ENCODE measurements at regions not wholly inside any gene's neighbourhood (a gene's known extent, or its start where the extent isn't known, plus 50 kb on each side); places are given as distances from the start of the nearest gene placed in this dataset.
"Not testable (repeated sequence)": the region's sequence is repeated elsewhere in the genome, so short reads cannot be mapped to it uniquely, and the experiment has no call there.

- no peak for DNase-seq
These were observed 65.6 kb downstream of the UFM1 start for GRCh38 chr13:38415233-38415632.

DNA sequence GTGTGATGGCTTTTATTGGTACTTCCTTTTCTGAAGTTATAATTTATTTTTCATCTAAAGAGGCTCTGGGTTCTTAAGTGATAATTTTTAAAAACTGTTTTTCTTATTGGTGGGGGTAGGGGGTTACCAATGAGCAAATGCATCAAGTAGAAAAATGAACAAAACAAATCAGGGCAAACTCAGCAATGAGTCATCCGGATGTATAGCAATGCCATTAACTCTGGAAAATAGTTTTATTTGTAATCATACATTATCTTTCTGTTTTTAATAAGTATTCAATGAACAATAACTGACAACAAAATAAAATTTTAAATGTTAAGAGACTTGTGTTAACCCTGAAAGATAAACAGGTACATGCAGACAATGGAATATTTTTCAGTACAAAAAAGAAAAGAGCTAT, 67.6 kb downstream of the UFM1 start:
- no peak for DNase-seq

GRCh38 chr13:38417727-38418126, 68.1 kb downstream of the UFM1 start:
- no peak for DNase-seq

DNA sequence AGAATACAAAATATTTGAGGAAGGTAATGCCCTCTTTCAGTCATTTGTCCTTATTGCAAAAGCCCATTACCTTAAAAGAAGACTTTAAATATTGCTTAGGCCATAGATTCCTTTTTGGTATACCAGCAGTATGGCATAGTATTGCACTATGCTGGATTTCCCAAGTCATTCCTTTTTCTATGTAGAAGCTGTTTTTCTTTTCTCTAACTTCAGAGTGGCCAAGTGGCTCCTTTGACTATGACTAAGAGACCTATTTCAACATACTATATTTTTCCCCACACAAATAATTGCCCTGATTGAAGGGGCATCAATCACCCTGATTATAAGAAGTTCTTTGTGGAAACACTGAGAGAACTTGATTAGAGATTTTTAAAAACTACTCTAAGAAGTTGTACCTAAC, 68.6 kb downstream of the UFM1 start:
- DNase-seq: no peak

- no peak for DNase-seq
These were observed 69.7 kb downstream of the UFM1 start for GRCh38 chr13:38419312-38419873.

GRCh38 chr13:38421590-38422560, 72.2 kb downstream of the UFM1 start:
- DNase-seq: no peak

DNA sequence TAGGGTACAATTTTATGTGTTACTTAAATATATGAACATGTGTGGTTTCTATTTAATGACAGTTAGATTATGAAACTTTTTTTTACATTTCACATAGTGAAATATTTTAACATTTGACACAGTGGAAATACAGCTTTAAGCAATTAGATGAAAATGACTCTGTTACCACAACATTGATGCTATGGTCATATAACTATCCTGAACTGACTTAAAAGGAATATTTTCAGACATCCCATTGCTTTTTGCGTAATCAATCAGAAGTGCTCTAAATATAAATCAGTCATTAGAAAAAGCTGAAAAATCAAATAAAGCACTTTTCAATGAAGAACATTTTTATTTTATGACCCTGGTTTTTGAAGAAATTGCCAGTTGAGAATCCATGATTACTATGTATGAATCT, 80.3 kb downstream of the UFM1 start:
- no peak for DNase-seq

DNA sequence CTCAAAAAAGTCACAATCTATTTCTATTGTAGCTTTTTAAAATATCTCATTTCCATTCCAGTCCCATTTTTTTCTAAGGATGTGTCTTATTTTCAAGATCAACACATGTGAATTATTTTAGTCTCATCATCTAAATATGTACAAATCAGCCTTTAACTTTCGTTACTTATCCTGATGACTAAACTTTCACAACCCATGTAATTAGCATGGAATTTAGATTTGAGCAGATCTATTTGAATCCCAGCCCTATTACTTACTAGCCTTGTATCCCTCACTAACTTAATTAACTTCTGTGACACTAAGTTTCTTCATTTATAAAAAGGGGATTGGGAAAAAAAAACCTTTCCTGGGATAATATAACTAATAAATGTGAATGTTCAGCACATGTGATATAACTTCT, 81.1 kb downstream of the UFM1 start:
- no peak for DNase-seq

- no peak for DNase-seq
These were observed 91.0 kb downstream of the UFM1 start for GRCh38 chr13:38440666-38441065.

- no peak for DNase-seq
These were observed 95.3 kb downstream of the UFM1 start for GRCh38 chr13:38444904-38445303.

GRCh38 chr13:38452656-38453055, 103.0 kb downstream of the UFM1 start:
- no peak for DNase-seq

DNA sequence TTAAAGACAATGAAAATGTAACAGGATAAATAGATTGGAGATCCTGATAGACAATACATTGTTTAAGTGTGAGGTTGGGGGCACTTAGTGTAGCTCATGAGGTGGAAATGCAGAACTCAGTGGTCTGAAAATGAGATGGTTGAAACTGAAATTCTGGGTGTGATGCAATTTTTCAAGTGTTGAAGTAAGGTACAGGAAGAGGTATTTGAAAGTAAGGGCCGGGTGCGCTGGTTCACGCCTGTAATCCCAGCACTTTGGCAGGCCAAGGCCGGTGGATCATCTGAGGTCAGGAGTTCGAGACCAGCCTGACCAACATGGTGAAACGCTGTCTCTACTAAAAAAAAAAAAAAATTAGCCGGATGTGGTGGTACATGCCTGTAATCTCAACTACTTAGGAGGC, 113.0 kb downstream of the UFM1 start:
- no peak for DNase-seq

DNA sequence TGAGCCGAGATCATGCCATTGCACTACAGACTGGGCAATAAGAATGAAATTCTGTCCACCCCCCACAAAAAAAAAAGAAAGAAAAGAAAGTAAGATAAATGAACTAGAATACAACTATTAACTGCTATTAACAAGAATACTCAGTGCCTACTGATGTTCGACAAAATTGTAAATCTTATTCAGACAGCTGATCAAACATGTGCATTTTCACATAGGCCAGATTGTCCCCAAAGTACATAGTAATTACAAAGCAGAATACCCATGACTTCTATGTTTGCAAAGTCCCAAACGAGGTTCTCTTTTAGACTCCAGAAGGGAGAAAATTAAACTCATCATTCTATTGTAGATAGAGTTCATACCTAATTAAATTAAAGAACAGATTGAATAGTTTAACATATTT, 113.4 kb downstream of the UFM1 start:
- peak; percentile 81 for DNase-seq

GRCh38 chr13:38472411-38472810, 122.8 kb downstream of the UFM1 start:
- not testable (repeated sequence) for DNase-seq

GRCh38 chr13:38473305-38473704, 123.7 kb downstream of the UFM1 start:
- no peak for DNase-seq

GRCh38 chr13:38477676-38478075, 128.0 kb downstream of the UFM1 start:
- DNase-seq: no peak

DNA sequence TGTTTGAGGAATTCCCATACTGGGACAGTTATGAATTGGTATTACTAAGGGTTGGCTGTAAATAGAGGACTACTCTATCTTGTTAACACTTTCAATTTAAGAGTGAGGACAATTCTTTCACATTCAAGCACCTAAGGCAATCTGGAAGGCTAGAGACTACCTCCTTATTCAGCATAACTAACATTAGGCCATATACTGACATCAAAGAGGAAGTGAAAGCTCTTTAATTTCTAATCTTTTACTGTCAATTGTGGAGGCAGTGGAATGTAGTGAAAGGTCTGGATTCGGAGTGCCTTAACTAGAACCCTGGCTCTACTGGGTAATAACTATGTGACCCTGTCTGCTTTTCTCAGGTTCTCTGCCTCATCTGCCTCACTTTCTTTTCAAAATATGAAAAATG, 134.0 kb downstream of the UFM1 start:
- no peak for DNase-seq

- no peak for DNase-seq
These were observed 141.0 kb downstream of the UFM1 start for GRCh38 chr13:38490657-38491056.

DNA sequence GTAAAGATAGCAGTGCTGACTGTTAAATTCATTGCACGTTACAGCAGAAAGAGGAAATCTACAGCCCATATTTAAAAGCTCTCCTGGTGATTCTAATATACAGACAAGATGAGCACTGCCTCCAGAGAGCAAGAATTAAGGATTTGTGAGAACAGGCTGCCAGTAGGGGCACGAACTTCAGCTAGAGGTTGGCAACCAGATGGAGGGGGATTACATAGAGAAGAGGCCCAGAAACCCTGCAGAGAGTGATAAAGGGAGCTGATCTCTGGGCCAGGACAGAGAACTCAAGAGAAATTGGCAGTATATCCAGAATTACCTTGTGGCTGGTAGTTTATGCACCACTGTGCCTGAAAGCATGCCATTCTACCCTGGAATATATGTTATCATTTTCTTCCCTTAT, 144.8 kb downstream of the UFM1 start:
- no peak for DNase-seq

DNA sequence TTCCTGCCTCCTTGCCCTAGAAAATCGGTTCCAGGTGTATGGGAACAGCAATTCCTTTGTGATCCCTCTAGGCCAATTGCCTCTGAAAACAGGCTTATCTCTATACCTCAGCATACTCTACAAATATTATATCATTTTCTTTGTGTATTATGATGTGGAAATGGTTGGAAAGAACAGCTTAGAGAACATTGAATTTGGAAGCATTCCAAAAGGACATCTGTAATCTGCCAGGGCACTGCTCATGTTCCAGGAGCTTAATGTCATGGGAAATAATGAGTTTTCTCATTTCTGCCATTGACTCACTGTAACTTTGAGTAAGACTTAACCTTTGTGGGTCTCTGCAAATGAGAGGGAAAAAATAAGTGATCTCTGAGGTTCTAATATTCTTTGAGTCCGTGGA, 147.3 kb downstream of the UFM1 start:
- DNase-seq: no peak

DNA sequence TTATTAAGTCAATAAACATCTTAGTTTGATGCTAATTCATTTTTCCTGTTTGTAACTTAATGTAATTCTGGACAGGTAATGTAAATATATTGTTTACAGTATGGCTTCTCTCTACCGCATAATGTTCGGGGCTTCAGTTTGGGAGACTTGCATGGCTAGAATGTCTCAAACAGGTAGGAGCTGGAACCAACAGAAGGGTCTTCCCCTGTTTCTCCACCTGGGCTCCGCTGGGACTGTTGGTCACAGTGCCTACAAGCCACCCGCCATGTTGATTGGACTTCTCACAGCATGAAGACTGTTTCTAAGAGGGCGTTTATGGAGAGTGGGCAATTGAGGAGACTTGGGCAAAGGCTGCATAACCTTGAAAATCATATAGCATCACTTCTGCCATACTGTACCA, 148.6 kb downstream of the UFM1 start:
- DNase-seq: no peak

DNA sequence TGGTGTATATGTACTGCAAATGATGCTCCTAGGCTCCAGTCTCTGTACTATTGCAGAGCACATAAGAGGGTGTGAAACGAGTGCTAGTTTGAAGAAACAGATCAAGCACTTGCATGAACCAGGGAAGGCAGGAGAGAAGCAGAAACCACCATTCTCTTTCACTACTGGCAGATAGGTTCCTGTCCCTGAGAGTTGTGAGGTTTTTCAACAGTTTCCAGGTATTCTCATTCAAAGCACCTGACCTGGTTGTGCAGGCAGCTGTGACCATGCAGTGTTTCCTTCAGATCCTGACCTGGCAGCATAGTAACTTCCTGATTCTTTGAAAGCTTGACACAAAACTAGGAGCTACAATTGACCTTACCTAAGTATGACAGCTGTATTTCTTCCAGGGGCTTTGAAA, 164.9 kb downstream of the UFM1 start:
- DNase-seq: no peak

DNA sequence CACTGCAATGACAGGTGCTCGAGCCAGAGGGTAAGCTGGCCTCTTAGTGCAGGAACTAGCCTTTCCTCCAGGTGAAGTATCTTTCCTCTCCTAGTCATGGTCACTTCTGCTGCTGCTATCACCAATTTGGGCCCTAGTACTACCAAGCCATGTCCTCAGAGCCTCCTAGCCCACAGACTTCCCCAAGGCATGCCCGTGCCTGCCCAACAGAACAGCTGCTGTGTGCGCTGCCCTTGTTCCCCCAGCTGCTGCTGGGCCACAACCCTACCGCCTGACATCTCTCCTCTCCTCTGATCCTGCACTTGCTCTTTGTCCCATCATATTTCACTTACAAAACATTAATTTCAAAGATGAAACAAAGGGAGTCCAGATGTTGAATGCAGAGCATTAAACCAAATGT, 168.5 kb upstream of the FREM2 start:
- no peak for DNase-seq

DNA sequence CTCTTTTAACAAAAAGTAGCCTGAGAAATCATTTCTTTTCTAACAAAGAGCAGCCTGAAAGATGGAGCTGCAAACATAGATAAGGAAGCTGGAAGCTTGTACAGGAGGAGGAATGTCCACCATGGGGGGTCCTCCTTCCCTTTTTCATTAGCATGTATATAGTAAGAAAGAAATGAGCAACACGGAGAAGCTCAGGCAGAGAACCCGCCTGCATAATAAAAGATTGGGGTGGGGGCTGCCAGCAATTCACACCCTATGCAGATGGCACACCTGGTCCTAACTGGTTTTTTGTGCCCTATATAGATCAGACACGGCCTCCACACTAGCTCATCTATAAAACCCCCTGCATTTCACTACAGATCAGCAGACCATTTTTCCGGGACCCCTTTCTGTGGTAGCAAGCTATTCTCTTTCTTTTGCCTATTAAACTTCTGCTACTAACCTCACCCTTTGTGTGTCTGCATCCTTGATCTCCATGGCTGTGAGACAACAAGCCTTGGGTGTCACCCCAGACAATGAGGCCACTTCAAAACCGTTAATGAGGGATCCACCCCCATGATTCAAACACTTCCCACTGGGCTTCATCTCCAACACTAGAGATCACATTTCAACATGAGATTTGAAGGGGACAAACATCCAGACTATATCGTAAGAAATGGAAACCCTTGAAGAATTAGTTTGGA, 167.5 kb upstream of the FREM2 start:
- no peak for DNase-seq

Measured in NCI-H1930 (cell line).